WI38 (cell line): ENCODE measurements at regions not wholly inside any gene's neighbourhood (a gene's known extent, or its start where the extent isn't known, plus 50 kb on each side); places are given as distances from the start of the nearest gene placed in this dataset.

Source experiments
- H3K4me3 ChIP-seq: 2 replicates; pipeline ENCODE4 v1.5.1; 2011; ENCODE audit warnings: low read depth, mild to moderate bottlenecking, control low read depth, low read length
- CTCF ChIP-seq: IDR thresholded peaks from 2 replicates; pipeline ENCODE4 v1.5.1; 2012; ENCODE audit warnings: low read depth, mild to moderate bottlenecking, control low read depth, low read length

GRCh38 chr5:155068616-155069100 lies 55.1 kb downstream of the KIF4B start:
- no peak overlapping the region for H3K4me3 ChIP-seq
- TF ChIP-seq CTCF = no peak

GRCh38 chr5:155069961-155070360 lies 56.4 kb downstream of the KIF4B start:
- TF ChIP-seq CTCF = no peak
- H3K4me3 ChIP-seq = no peak overlapping the region

GRCh38 chr5:155070781-155071180 lies 57.2 kb downstream of the KIF4B start:
- TF ChIP-seq CTCF = no peak
- H3K4me3 ChIP-seq = no peak overlapping the region

GRCh38 chr5:155076379-155076778 lies 62.8 kb downstream of the KIF4B start:
- TF ChIP-seq CTCF = no peak
- H3K4me3 ChIP-seq = no peak overlapping the region

- TF ChIP-seq CTCF = no peak
- no peak overlapping the region for H3K4me3 ChIP-seq
These were observed 66.1 kb downstream of the KIF4B start for GRCh38 chr5:155079698-155080097.

- TF ChIP-seq CTCF = no peak
- no peak overlapping the region for H3K4me3 ChIP-seq
These were observed 67.2 kb downstream of the KIF4B start for GRCh38 chr5:155080721-155081120.

GRCh38 chr5:155081618-155082017 lies 68.1 kb downstream of the KIF4B start:
- no peak for TF ChIP-seq CTCF
- H3K4me3 ChIP-seq = no peak overlapping the region
